HG03378 (cell line): ENCODE measurements at regions not wholly inside any gene's neighbourhood (a gene's known extent, or its start where the extent isn't known, plus 50 kb on each side); places are given as distances from the start of the nearest gene placed in this dataset.
A peak's percentile ranks its signal among the peaks of the same experiment; 100 is the strongest.

Experiments used
- ATAC-seq: cut with Tn5 transposase; IDR thresholded peaks from one replicate; pipeline ENCODE4 v1.9.1; 2021; ENCODE audit warnings: mild to moderate bottlenecking, moderate library complexity; ENCODE audit not compliant: unreplicated experiment

DNA sequence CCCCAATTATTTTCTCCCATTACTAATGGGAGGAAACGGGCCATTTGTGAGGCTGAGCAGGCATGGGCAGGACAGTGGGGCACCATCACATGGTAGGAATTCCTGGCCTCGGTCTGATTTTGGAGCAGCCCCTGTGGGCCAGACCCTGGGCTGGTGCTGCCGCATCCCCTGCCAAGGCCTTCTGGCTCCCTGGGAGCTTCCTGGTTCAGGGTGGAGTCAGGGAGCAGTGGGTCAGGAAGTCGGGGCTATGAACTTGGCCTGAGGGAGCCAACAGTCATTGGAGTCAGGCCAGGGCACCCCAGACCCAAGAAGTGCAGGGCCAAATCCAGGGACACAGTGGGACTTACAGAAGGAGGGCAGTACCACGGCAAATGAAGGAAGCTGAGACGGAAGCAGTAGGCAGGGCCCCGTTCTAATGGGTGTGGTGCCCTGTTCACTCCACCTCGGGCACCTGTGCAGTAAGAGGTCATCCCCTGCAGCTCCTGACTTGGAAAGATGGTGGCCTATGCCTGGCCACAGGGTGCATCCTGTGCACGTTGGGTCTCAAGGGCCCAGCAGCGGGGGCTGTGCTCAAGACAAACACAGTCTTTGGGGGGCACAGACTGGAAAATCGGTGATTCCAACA, 328.1 kb downstream of the SMAD2 start:
- no peak for ATAC-seq

GRCh38 chr18:47601581-47602272, 328.7 kb downstream of the SMAD2 start:
- ATAC-seq = no peak

GRCh38 chr18:47595831-47596501, 334.5 kb downstream of the SMAD2 start:
- ATAC-seq = no peak

DNA sequence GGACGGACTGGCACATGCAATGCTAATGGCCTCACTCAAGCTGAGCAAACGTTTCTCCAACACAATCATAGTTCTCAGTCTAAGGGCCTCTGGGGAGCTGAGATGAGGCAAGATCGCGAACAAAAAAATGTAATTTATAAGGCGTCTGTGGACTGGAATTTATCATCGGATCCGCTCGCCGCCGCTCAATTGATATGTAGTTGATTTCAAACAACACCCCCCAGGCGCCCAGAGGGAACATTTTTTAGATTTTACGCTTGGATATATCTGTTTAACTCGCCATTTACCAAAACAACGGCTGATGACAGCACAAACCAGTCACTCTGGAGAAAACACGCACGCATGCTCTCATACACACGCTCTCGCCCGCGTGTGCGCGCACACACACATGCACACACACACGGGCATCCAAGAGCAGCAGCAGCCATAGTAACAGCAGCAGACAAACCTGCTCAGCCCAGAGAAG, 335.8 kb downstream of the SMAD2 start:
- ATAC-seq = no peak

DNA sequence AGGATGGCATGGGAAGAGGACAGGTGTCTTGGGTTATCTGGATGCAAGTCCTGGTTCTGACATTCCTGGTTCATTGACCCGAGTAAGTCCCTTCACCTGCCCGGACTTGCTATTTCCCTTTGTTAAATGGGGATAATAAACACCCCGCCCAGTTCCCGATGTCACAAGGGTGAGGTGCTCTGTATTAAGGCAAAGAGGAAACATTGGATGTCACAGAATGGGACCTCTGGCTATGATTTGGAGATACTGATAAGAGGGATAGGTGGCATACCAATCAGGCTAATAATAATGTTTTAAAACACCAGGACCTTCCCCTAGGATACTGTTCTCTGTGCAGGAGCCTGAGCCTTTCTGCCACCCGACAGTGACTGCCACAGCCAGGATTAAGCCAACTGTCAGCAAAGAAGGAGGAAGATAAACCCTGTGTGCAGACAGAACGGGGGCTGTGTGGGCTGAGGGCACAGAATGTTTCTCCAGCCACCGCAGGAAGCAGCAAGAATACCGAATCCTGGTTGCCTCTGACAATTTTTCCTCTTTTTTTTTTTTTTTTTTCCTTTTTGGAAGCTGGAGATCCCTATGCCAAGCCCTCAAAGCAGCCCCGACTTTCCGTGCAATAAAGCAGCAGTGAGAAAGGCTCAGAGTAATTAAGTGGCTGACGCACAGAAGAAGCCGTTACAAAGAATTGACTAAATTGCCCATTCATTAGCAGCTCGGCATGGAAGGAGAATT, 336.6 kb downstream of the SMAD2 start:
- no peak for ATAC-seq

- ATAC-seq = no peak
Observed at GRCh38 chr18:47591429-47591828, 339.0 kb downstream of the SMAD2 start.

GRCh38 chr18:47587587-47587986, 336.1 kb upstream of the SKOR2 start:
- no peak for ATAC-seq

DNA sequence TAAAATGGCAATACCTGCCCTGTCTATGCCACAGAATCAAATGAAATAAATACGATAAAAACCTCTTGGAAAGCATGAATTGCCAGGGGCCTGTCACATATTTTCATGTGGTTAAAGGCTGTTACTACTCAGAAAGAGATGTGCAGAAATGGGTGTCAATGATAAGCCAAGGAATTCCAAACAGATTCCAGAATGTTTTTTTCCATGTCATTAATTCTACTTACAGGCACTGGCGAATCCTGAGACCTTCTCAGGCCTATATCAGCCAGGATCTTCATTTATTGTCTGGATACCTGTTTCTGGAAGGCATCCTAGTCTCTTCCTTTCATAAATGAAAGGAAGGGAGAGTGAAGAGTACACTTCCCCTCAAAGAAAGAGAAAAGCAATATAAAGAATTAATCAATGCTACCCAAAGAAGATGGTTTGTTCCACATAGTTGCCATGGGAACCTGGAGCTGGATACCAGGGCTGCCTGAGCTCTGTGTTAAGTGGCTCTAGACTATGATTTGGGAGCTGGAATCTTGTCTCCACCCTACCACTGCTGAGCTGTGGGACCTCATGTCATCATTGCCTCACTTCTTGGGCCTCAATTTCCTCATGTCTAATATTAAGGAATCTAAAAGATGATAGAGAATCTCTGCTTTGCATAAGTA, 335.1 kb upstream of the SKOR2 start:
- no peak for ATAC-seq

- no peak for ATAC-seq
Observed at GRCh38 chr18:47585914-47586313, 334.5 kb upstream of the SKOR2 start.

GRCh38 chr18:47585136-47585535, 333.7 kb upstream of the SKOR2 start:
- ATAC-seq = no peak

GRCh38 chr18:47582093-47582492, 330.6 kb upstream of the SKOR2 start:
- ATAC-seq = no peak

DNA sequence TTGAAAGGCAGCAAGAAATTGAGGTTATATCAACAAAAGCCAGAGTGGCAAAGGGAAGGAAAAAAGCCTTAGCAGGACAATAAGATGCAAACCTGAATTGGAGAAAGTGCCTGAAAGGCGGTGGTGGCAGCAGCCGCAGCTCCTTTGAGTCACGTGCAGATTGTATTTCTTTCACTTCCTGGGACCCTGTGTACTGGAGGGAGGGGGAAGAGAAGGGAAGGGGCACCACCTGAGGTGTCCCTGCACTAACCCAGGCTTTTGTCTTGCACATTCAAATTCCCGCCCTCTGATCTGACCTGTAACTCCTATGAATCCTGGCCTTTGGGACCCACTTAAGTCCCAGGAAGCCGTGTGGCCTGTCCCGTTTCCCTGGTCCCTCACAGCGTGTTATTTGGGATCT, 326.1 kb upstream of the SKOR2 start:
- no peak for ATAC-seq

GRCh38 chr18:47574966-47575365, 323.5 kb upstream of the SKOR2 start:
- ATAC-seq = no peak

GRCh38 chr18:47571957-47572356, 320.5 kb upstream of the SKOR2 start:
- no peak for ATAC-seq

- no peak for ATAC-seq
Observed at GRCh38 chr18:47566809-47567208, 315.3 kb upstream of the SKOR2 start.

DNA sequence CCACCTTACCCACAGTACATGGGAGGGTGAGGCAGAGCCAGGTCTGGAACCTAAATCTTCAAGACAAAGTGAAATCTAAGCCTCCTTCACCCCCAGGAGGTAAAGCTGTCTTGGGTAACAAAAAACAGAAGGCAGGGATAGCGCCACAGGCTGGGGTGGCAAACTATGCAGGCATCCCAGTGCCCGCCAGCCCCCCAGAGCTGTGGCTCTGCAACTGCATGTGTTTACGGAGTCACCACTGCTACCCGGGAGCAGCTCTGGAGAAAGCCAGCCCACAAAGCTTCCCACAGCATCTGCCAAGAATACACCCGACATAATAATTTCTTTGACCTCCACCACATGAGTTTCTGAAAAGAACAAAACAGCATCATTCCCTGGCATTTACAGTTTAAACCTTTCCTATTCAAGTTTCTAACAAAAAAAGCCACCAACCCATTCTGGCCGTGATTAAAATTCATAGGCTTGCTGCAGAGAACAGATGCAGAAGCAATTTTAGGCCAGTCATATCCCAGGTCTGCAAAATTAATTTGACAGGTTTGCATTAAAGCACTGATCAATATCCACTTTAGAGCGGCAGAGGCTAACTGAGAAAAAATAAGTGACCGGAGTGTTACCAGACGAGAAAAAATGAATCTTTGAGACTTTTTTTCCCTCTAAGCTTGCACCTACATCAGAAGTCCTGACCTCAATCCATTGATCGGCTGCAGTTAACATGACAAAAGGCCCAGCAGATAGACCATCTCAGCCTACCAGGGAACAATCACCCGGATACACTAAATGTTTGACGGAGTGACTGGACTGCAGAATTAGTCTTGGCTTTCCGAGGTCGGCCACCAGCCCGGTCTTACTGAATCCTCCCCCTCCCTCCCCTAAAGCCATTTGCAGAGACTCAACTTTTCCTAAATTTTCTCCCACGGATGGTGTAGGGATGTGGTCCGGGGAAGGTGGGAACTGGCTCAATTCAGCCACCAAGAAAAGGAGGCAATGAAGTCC, 309.6 kb upstream of the SKOR2 start:
- ATAC-seq = no peak

- ATAC-seq = peak; percentile 79
Observed at GRCh38 chr18:47558110-47558750, 306.8 kb upstream of the SKOR2 start.

DNA sequence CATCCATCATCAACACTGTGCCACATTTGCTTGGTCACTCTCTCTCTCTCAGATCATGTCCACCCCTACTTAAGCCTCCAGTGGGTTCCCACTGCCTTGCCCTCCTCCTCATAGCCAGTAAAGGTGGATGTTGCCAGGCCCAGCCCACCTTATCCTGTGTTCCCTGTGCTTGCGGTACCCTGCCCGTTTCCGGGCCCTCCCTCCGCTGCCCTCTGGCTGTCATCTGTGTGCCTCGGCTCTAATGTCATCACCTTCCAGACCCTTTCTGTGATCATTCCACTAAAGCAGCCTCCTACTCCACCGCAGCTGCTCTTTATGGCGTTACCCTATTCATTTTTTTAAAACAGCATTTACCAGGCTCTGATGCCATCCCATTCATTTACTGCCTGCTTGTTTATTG, 305.7 kb upstream of the SKOR2 start:
- no peak for ATAC-seq

DNA sequence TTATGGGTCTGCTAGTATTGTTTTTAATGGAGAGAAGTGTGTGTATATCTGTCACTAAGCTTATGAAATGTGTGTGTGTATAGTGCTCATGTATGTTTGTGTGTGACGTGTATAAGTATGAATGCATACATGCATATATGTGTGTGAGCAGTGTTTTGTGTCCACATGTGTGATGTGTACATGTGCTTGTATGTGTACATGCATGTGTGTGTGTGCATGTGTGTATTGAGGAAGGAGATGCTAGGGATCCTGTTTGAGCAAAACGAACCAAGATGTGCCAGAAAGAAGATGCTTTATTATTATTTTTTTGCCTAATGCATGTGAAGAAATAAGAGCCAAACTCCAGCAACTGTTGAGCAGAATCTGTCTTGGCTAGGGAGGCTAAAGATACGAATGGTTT, 301.3 kb upstream of the SKOR2 start:
- ATAC-seq = no peak
